GM18502 (cell line): ENCODE measurements at regions not wholly inside any gene's neighbourhood (a gene's known extent, or its start where the extent isn't known, plus 50 kb on each side); places are given as distances from the start of the nearest gene placed in this dataset.
"Not testable (repeated sequence)": the region's sequence is repeated elsewhere in the genome, so short reads cannot be mapped to it uniquely, and the experiment has no call there.

ENCODE experiments used
- ATAC-seq: cut with Tn5 transposase; IDR thresholded peaks from one replicate; pipeline ENCODE4 v1.9.1; 2021; ENCODE audit warnings: mild to moderate bottlenecking; ENCODE audit not compliant: unreplicated experiment, poor library complexity

GRCh38 chr14:34110531-34110930 is 159.7 kb upstream of the EGLN3 start:
- no peak for ATAC-seq

DNA sequence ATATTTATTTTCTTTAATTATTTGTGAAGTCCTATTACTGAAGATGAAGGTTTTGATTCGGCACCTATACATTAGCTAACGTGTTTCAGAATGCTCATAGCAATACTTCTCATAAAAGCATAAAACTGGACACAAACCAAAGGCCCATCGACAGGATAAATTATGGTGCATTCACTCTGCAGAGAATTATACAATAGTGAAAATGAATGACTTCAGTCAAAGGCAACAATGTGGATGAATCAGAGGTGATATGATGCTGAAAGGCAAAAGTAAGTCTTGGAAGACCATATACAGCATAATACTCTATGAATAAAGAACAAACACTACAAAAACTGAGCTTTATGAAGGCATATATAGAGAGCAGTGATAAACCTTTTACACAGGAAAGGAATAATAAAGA is 156.6 kb upstream of the EGLN3 start:
- ATAC-seq = no peak

- no peak for ATAC-seq
Measured at GRCh38 chr14:34106310-34106709, 155.4 kb upstream of the EGLN3 start.

DNA sequence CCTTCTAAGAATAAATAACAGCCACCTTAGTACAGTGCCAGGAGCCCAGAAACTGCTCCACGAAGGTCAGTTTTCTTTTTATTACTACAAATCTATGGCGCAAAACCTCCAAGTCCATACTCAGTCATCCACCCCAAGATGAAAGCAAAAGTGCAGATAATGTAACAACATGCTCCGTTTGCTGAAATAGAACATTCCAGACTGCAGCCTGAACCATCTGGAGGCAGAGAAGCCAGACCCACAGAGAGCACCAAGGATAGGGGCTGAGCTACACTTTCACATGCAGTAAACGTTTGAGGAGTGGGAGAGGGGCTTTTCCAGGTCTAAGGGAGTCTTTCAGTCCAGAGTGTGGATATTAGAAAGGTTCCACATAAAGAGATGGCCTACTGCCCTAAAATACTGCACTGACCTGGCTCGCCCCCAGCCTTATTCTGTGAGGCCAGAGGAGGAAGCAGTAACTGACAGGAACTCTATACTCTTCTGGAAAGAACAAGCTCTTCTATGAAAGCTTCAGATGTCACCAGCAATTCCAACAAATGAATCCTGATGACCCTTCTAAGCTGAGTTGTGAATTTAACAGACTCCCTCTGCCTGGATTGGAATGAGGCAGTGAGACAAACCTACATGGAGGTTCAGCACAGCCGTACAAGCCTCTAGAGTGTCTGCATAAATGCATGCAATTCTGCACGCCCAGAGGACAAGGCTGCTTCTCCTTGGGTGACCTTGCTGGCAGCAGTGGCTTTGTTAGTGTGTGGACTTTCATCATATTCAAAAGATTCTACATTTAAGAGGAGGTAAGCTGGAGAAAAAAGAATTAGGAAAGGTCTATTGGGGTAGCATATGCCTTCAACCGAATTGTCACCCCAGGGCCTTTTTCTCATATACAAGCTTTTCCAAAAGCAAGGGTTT is 153.9 kb upstream of the EGLN3 start:
- ATAC-seq = no peak

DNA sequence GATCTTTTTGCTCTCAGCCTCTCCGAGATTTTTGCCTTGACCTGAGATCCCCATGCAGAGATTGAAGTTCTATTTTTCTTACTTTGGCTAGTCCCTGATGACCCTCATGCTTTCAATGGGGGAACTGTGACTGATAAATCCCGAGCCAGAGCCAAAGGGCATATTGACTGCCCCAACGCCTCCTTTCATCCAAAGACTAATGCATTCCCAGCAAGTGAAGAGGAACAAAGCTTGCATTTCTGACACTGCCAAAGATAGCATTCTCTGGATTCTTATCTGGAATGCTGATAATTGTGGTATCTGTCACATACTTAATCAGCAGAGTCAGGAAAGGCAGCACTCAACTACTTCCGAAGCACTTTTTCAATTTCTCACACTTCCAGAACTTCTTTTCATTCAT is 152.3 kb upstream of the EGLN3 start:
- ATAC-seq = no peak

DNA sequence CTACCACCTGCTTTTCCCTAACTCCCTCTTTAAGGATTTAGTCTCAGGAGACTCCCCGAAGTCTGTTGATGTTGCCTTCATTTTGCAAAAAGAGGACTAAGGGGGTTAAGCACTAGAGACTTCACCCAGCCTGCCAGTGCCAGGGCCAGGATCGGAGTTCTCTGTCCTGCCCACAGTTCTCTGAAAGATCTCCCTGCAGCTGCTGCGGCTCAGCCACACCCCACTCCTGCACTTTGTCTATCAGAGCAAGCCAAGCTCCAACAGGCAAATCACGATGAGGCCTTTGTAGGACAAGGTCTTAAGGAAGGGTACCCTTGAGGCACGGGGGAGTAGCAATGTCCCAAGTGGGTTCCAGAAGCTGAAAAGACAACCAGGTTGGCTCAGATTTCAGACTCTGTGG is 148.8 kb upstream of the EGLN3 start:
- no peak for ATAC-seq

DNA sequence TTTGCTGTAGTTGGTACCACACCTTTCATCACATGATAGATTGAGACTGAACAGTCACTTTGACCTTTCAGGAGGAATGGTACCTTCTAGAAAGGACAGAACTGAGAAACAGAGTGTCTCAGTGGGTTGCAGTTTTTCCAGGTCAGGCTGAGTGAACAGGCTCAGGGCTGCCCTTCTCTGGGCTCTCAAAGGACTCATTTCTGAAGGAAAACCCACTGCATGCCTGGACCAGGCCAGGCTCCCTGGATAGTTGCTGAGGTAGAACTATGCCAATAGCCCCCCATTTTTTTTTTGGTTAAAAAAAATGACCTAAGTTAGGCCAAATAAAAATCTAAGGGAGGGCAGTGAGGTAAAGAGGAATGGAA is 148.1 kb upstream of the EGLN3 start:
- peak; percentile 37 for ATAC-seq

- ATAC-seq = peak; percentile 56
Measured at GRCh38 chr14:34098045-34098984, 147.4 kb upstream of the EGLN3 start.

DNA sequence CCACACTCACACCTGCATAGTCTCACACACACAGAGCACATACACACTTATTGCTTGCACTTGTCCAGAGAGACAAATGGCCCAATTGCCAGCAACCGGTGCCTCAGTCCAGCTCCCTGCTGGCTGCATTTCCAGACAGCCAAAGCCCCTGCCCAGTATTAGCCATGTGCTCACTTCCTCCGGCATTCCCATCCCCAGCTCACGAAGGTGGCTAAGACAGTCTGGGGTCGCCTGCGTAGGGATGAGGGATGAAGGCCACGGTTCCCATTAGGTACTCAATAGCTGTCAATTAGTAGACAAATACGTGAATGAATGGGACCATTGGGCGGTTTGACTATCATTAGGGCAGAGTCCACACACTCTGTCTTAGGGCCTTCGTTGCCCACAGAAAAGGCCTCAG is 146.8 kb upstream of the EGLN3 start:
- no peak for ATAC-seq

DNA sequence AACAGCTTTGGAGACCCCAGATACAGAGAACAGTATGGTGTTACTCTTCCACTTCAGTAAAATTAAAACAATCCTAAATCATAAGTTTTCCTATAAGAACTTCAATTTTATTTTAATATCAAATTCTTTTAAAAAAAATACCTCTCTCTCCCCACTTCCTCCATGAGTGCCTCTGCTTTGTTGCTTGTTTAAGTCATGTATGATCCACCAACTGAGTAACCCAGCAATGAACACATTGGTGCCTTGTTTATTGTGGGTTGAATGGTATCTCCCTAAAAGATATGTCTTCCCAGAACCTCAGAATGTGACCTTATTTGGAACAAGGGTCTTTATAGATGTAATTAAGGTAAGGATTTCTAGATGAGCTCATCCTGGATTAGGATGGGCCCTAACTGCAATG is 143.5 kb upstream of the EGLN3 start:
- ATAC-seq = no peak

- ATAC-seq = no peak
Measured at GRCh38 chr14:34093883-34094282, 143.0 kb upstream of the EGLN3 start.

GRCh38 chr14:34090451-34090850 is 139.6 kb upstream of the EGLN3 start:
- no peak for ATAC-seq

- no peak for ATAC-seq
Measured at GRCh38 chr14:34088914-34089313, 138.0 kb upstream of the EGLN3 start.

DNA sequence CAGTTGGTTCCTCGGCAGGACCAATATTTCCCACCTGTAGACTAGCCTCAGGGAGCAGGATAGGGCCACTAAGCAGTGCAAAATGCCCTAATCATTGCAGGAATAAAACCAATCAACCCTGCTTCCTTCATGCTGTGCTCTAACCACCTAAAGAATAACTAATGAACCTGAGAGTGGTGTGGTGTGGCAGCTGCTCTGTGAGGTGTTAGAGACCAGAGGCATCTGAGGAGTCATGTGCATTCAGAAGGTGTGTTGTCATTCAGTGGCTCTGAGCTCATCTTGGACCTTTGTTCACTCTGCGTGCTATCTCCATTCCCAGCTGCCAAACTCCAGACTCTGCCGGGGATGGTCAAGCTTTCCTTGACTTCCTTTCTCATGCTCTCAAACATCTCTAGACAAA is 136.7 kb upstream of the EGLN3 start:
- peak; percentile 66 for ATAC-seq

GRCh38 chr14:34086223-34086757 is 135.4 kb upstream of the EGLN3 start:
- no peak for ATAC-seq

GRCh38 chr14:34085695-34086094 is 134.8 kb upstream of the EGLN3 start:
- ATAC-seq = no peak

DNA sequence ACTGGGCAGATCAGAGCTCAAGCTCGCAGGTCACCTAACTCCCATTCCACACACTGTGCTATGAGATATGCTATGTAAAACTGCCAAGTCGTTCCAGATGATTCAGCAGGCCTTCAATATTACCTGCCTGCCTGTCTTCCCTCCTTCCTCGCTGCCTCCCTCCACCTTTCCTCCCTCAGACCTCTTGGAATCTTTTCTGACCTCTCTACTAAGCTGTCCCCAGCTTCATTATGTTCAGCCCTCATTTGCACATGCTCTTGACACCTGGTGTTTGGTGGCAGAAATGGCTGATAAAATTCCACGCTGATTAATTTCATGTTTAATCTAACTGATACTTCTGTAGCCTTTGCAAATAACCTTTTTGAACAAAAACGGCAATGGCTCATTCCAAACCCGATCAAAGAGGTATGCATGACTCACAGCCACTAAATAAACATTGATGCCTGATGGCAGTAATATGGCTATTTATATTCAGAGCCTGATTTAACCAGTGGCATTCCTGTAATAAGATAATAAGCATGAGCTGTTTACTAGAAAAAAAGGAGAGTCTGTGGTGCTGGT is 130.8 kb upstream of the EGLN3 start:
- ATAC-seq = no peak

GRCh38 chr14:34081101-34081575 is 130.3 kb upstream of the EGLN3 start:
- ATAC-seq = no peak

DNA sequence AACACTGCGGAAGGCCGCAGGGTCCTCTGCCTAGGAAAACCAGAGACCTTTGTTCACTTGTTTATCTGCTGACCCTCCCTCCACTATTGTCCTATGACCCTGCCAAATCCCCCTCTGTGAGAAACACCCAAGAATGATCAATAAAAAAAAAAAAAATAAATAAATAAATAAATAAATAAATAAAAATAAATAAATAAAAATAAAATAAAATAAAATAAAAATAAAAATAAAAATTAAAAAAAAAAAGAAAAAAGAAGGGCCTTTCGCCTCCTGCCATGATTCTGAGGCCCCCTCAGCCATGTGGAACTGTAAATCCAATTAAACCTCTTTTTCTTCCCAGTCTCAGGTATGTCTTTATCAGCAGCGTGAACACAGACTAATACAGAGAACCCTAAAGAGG is 128.8 kb upstream of the EGLN3 start:
- not testable (repeated sequence) for ATAC-seq

GRCh38 chr14:34078117-34078743 is 127.4 kb upstream of the EGLN3 start:
- ATAC-seq = no peak
